22Rv1 (cell line): ENCODE measurements at regions not wholly inside any gene's neighbourhood (a gene's known extent, or its start where the extent isn't known, plus 50 kb on each side); places are given as distances from the start of the nearest gene placed in this dataset.

Source experiments
- H3K27ac ChIP-seq: fragments of 450-650 bp; 2 replicates; pipeline ENCODE4 v1.5.1; 2017
- ZFX ChIP-seq: fragments of 450-650 bp; IDR thresholded peaks from 2 replicates; pipeline ENCODE4 v1.6.1; 2017; ENCODE audit warnings: antibody characterized with exemption, borderline replicate concordance
- TF ChIP-seq, protein P1 (sequence below): fragments of 450-650 bp; IDR thresholded peaks from 2 replicates; pipeline ENCODE4 v1.5.1; 2017; ENCODE audit warnings: mild to moderate bottlenecking

GRCh38 chr1:30257322-30257721, 466.1 kb downstream of the MATN1 start:
- no peak for TF ChIP-seq ZFX
- TF ChIP-seq, protein P1, sequence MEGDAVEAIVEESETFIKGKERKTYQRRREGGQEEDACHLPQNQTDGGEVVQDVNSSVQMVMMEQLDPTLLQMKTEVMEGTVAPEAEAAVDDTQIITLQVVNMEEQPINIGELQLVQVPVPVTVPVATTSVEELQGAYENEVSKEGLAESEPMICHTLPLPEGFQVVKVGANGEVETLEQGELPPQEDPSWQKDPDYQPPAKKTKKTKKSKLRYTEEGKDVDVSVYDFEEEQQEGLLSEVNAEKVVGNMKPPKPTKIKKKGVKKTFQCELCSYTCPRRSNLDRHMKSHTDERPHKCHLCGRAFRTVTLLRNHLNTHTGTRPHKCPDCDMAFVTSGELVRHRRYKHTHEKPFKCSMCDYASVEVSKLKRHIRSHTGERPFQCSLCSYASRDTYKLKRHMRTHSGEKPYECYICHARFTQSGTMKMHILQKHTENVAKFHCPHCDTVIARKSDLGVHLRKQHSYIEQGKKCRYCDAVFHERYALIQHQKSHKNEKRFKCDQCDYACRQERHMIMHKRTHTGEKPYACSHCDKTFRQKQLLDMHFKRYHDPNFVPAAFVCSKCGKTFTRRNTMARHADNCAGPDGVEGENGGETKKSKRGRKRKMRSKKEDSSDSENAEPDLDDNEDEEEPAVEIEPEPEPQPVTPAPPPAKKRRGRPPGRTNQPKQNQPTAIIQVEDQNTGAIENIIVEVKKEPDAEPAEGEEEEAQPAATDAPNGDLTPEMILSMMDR, result no peak
- H3K27ac ChIP-seq, result no peak overlapping the region

DNA sequence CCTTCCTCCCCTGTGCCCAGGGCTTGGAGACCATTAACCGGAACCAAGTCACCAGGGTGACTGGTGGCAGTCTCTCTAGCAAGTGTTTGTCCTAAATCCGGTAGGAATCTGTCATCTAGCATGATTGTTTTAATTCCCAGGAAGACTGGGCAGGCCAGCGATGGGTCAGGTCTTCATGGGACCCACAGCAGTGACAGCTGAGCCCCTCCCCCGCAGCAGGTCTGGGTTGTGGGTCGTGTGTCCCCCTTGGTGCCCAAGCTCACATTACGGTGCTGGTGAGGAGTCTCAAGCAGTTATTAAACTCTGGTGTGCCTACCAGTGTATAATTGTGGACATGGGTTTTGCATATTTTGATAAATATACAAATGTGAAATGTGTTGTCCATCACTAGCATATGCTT, 466.5 kb downstream of the MATN1 start:
- TF ChIP-seq, protein P1, result no peak
- no peak for TF ChIP-seq ZFX

DNA sequence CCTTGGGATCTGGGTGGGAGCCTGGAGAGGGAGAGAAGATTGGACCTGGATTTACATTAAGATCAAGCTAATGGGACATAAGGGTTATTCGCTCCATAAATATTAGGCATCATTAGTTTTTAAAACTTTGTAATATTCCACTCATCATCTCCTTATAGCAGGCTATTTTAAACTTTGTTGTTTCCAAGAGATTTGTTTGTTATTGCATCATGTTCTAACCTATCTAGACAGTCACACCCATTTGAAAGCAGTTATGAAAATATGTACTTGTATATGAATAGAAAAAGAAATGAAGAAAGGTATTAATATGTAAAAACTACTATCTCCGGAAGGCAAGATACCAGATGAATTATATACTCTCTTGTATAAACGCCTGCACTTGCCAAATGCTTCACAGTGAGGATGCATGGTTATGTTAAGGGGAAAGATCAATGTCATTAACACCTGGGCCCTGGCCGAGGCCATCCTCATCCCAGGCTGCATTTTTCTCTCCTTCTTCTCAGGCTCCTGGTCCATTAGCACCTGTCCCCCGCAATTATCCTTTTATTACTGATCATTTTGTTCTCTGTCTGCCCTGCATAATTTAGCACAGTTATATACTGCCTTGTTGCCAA, 468.2 kb downstream of the MATN1 start:
- TF ChIP-seq, protein P1, result no peak
- TF ChIP-seq ZFX, result no peak
- H3K27ac ChIP-seq, result no peak overlapping the region

More for the DNA sequence above, 466.5 kb downstream of the MATN1 start:
- H3K27ac ChIP-seq, result no peak overlapping the region

- TF ChIP-seq, protein P1, result no peak
- no peak for TF ChIP-seq ZFX
- H3K27ac ChIP-seq, result no peak overlapping the region
These were observed 469.5 kb downstream of the MATN1 start for GRCh38 chr1:30253807-30254440.

DNA sequence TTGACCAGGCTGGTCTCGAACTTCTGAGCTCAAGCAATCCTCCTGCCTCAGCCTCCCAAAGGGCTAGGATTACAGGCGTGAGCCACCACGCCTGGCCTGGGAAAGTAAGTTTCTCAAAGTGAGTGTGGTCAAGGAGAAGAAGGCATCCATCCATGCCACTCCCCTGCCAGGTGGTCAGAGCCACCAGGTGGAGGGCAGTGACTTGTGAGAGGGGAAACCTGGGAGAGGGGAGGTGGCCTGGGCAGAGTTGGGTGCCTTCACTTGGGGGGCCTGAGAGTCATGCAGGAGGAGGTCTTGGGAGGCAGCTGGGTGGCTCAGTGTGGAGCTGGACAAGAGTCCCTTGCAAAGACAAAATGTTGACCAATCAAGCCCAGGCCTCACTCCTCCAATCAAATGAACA, 470.0 kb downstream of the MATN1 start:
- no peak overlapping the region for H3K27ac ChIP-seq
- TF ChIP-seq ZFX, result no peak
- TF ChIP-seq, protein P1, result no peak

GRCh38 chr1:30250984-30251850, 472.2 kb downstream of the MATN1 start:
- no peak overlapping the region for H3K27ac ChIP-seq
- TF ChIP-seq, protein P1, result no peak
- no peak for TF ChIP-seq ZFX
